TTC549 (cell line): ENCODE measurements at regions not wholly inside any gene's neighbourhood (a gene's known extent, or its start where the extent isn't known, plus 50 kb on each side); places are given as distances from the start of the nearest gene placed in this dataset.

Experiments
- FAIRE-seq: peaks from 2 replicates; lab custom pipeline; 2012; peaks lifted over from hg19 to GRCh38; lab: Jason Lieb, UNC

DNA sequence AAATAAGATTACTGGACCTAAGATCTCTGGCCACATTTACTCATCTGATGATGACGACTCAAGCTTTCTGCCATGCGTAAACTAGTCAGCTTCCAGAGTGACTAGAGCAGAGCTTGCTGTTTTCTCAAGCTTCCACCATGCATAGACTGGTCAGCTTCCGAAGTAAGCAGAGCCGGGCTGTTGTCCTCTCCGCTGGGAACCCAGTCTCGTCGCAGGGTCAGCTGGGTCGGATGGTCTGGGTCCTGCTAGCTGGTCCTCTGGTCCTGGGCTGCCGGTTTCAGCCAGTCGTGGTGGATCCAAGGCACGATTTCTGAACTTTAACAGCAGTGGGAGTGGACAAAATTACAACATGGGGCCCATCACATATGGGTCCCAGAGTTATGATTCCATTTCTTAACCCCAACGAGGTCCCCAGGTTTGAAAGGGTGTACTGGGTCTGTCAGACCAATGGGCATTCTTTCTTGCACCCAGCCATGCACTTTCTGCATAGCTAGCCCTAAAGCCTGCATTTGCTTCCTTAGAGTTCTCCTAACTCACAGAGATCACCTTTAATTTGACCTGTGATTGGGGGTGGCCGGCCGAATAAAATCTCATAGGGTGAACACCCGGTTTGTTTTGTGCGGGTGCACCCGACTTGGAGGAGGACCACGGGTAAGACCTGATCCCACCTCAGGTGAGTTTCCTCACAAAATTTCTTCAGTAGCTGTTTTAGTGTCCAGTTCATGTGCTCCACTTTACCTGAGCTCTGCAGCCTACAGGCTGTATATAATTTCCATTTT lies 1312.8 kb downstream of the TMEM121 start:
- FAIRE-seq = no peak

DNA sequence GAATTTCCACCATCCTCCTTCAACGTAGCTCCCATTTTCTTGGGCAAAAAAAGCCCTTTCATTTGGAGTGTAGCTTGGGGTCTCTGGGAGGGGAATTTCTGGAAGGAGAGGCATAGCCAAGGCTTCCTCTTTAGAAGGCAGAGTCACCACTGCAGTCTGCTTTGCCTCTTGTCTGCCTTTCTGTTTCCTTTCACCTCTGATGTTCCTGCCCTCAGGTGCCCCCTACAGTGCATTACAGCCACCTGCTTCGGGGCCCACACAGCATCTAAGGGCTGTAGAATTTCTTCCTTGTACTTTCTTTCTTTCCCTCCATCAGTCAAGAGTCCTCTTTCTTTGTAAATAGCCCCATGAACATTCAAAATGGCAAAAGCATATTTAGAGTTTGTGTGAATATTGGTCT lies 1313.9 kb downstream of the TMEM121 start:
- FAIRE-seq = no peak

DNA sequence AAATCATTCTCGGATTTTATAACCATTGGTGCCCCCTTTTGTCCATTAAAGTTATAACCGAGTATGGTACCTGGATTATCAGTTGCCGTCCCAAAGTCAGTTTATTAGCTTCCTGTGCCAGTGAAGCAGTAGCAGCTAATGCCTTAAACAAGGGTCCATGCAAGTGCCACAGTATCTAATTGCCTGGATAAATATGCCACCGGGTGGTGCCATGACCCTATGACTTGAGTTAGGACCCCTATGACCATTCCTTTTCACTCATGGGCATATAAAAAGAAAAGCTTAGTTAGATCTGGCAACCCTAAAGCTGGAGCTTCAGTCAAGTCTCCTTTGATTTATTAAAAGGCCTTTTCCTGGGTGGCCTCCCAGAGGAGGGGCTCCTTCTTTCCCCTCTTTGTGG lies 1314.6 kb downstream of the TMEM121 start:
- FAIRE-seq = no peak

DNA sequence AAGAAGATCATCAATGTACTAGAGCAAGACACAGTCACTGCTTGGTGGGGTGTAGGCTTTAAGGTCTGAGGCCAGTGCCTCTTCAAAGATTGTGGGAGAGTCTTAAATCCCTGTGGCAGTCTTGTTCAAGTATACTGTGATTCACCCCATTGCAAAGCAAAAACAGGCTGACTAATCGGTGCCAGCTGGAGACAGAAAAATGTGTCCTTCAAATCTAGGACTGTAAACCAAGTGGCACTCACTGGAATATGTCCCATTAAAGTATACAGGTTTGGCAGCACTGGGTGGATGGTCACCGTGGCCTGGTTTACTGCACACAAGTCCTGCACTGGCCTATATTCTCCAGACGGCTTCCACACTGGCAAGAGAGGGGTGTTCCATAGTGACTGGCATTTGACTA lies 1315.3 kb downstream of the TMEM121 start:
- FAIRE-seq = no peak

DNA sequence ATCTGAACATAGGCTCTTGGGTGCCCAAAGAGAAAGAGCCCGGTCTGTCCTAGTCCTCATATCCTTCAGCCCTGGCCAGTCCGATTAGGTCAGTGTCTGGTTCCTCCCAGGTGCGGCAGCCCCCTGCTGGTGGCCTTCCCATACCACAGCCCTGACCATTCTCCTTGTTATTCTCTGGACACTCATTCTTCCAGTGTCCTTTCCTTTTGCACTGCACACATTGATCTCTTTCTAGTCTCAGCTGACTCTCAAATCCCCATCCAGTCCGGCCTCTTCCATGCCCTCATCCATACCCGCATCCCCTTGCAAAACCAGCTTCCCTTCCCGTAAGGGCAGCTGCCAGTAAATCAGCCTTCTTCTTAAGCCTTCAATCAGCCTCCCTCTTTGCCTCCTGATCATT lies 1316.3 kb downstream of the TMEM121 start:
- no peak for FAIRE-seq

DNA sequence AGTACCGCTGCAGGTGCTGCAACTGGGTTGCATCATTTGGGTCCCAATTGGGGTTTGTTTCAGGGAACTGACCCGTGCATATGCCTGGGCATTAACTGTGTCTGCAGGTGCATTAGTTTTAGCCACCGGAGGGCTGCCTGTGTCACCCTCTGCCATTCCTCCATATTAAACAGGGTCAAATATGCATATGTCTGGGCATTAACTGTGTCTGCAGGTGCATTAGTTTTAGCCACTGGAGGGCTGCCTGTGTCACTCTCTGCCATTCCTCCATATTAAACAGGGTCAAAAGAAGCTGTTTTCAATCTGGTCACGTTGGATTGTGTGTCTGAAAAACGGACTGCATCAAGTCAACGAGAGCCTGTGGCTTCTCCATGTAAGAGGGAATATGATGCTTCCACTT lies 1317.0 kb downstream of the TMEM121 start:
- no peak for FAIRE-seq

DNA sequence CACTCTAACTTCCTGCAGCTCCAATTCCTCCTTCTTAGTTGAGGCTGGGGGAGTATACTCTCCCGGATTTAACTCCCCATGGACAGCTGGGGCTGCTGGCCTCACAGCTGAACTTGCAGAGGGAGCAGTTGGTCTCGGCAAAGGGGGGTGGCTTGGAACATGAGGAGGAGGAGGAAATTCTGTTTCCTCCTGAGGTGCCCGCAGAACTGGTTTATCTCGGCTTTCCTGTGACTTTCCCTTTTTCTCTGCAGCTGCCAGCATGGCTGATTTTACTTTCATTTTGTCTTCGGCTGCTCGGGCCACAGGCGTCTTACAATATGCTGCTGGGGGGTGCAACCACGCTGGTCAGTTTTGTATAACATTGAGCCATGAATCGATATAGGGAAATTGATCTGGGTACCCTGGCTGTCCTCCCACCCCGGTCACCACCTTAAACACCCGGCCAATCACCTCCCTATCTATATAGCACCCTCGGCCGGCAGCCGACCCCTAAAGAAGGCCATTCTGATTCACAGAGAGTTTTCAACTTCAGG lies 1317.6 kb downstream of the TMEM121 start:
- no peak for FAIRE-seq

DNA sequence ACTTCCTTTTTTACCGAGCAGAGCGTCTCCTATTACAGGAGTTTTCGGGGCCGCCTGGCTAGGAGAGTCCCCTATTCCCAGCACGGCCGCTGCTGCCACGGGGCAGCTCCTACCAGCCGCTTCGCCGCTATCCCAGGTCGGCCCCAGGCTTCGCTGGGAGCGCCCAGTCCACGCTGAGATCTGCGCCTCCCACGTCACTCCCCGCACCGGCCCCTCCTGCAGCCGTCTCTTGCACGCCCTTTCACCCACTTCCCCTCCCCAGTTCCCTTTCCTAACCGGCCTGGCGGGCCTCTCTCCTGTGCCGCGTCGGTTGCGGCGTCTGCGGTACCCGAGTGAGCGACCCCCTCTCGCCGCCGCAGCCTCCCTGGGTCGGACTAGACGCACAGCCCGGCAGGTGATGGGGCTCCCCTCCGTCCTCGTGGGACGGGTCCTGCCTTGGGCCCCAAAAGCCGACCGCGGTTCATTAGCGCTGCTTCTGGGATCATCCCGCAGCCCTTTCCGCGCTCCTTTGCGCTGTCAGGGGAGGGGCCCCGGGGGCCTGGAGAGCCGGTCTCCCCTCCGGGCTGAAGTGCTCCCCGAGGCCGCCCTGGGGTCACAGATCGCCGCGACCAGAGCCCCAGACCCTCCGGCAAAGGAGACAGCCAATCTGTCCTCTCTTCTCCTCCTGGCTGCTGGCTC lies 1318.4 kb downstream of the TMEM121 start:
- no peak for FAIRE-seq

DNA sequence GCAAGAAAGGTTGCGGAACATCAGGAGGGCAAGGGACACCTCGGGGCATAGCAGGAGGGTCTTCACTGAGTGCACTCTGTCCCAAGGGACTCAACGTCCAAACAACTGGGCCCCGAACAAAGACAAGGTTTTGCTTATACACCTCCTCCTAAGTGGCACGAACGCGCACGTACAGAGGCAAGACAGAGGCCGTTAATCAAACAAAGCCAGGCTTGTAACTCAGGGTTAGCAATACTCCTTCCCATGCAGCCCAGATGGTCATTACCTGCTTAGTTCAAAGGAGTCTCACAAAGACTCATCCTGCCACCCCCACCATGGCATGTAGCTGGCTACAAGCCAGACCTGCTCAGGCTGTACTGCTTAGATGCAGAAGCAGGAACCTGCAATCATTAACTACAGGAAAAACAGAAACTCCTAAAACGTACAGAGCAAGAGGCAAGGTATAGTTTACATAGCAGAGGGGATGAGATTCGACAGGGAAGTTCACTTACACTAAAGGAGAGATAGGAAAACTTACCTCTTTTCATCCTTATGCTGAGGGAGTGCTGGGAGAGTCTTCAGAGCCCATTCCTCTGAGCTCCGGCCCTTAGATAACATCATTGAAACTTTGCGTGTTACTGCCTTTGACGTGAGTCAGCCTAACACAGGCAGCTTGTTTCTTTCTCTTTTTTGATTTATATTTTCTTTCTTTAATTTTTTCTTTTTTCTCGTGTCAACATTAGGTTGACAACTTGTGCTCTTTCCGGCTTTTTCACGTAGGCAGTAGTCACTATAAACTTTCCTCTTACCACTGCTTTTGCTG lies 1319.1 kb downstream of the TMEM121 start:
- no peak for FAIRE-seq

DNA sequence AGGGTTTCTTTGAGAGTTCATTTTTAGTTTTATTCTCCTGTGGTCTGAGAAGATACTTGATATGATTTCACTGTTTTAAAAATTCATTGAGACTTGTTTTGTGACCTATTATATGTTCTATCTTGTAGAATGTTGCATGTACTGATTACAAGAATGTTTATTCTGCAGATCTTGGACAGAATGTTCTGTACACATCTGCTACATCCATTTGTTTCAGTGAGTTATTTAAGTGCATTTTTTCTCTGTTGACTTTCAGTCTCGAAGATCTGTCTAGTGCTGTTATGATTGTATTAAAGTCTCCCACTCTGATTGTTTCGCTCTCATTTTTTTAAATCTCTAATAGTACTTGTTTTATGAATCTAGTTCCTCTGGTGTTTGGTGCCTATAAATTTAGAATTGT lies 1319.8 kb downstream of the TMEM121 start:
- no peak for FAIRE-seq

DNA sequence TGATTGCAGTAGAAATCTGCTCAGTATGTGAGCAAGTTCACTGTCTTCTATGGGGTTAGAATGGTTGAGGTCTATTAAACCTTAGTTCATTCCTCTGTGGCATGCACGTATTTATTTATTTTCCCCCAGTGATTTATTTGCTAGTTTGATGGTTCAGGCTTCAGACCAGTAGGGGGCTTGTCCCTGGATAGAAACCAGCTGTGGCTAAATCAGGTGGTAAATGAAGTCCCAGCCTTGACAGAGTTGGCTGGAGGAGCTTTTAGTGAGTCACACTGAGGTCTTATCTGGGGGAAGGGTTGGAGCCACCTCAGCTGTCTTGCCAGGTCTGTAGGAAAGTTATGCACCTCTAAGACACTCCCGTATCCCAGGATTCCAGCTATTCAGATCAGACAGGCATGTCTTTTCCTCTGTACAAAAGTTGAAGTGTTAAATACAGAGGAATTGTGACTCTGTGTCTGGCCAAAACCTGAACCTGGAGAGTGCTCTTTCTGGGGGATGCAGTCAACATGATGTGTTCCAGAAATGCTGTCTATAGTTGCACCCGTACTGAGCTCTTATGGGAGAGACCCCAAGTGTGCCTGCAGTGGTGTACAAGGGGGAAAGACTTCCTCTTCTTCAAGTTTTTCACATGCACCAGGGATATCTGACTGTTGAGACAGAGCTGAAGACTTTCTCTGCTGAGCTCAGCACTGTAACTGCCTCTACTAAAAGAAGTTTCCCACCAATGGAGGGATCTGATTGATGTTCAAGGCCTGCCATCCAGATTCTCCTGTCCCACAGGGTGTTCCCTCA lies 1322.1 kb downstream of the TMEM121 start:
- no peak for FAIRE-seq

DNA sequence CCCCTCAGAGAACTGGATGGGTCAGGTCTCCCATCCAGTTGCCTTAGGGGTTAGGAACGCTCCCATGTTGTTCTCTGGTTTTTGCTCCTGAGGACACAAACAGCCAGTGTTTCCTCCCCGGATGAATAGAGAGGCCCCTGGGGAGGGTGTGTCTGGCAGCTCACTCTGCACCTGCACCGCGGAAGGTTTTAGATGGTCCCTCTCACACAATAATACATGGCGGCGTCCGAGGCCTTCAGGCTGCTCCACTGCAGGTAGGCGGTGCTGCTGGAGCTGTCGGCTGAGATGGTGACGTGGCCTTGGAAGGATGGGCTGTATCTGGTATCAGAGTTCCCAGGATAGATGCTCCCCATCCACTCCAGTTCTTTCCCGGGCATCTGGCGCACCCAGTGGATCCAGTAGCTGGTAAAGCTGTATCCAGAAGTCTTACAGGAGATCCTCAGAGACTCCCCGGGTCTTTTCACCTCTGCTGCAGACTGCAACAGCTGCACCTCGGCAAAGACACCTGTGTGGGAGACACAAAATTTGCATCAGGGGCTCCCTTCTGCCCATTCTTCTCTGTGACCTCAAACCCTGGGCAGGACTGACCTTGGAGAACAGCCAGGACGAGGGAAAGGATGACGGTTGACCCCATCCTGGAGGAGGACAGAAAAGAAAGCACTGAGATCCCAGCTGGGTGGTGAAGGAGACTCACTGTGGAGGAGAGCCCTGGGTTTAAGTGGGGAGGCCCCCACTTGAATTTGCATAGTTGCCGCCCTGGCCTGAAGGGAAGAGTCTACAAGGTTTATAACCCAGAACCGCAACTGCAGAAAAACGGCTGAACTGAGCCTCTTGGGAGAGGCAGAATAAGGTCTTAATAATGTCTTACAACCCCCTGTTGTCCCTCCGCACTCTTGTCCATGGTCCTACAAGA lies 1324.8 kb downstream of the TMEM121 start:
- FAIRE-seq = no peak

DNA sequence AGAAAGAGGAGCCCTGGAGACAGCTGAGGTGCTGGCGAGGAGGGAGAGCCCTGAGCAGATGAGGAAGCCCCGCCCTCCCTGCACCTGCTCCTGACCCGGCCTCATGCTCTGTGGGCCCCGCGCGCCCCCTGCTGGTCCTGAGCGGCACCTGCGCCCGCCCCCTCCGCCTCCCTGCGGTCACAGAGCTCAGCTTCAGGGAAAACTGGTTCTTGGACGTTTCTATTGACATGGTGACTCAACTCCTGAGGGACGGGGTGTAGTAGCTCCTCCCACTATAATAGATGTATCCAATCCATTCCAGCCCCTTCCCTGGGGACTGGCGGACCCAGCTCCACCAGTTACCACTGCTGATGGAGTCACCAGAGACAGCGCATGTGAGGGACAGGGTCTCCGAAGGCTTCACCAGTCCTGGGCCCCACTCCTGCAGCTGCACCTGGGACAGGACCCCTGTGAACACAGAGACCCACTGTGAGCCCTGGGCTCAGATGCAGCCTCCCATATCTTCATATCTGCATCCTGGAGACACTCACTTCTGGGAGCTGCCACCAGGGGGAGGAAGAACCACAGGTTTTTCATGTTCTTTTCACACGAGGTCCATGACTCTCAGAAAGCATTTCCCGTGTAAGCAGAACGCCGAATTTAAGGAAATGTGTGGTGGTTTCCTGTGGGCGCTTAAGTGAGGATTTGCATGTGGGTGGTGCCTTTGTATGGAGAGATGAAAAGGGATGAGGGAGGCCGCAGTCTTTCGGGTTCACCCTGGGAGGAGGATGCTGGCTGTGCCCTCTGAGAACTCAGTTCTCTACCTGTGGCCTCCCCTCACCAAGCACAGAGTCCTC lies 1346.4 kb downstream of the TMEM121 start:
- FAIRE-seq = no peak

DNA sequence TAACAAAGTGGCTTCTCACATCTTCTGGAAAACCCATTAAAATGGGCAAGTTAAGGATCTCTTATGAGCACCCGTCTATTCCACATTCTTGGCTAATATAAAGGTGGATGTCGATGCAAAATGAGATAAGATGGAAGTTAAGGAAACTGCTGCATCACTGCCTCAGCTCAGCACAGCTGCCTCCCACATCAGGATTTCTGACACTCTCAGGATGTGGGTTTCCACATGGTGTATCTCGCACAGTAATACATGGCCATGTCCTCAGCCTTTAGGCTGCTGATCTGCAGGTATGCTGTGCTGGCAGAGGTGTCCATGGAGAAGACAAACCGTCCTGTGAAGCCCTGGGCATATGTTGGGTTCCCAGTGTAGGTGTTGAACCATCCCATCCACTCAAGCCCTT lies 1348.0 kb downstream of the TMEM121 start:
- no peak for FAIRE-seq

DNA sequence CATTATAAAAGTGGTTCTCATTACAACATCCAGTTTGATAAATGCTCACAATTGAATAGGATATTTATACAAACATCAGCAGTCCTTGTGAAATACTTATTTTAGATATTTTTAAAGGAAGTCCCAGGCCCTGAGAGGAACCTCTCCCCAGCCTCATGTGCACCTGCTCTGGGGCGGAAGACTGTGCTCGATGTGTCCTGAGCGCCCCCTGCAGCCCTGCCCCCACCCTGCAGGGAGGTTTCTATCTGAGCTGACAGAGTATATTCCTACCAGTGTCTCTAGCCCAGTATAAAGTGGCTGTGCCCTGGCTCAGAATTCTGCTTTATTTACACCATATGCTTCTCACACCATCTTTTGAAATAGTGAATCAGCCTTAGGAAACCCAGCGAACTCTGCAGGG lies 1349.1 kb downstream of the TMEM121 start:
- FAIRE-seq = no peak

DNA sequence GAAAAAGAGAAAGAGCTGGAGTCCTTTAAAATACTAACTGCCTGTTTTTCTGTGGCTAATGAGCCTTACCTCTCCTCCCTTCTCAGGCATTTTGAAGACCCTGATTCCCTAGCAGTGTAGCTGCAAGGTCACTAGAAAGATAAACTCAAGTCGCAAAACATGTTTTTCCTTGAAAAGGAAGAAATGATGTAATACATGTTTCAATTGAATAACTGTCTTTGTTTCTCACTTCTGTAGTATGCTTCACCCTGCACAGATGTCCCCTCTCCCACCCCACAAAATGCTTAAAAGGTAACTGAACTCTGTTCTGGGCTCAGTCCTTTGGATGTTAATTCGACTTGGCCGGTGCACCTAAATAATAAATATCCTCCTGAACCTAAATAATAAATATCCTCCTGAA lies 1350.3 kb downstream of the TMEM121 start:
- FAIRE-seq = no peak

DNA sequence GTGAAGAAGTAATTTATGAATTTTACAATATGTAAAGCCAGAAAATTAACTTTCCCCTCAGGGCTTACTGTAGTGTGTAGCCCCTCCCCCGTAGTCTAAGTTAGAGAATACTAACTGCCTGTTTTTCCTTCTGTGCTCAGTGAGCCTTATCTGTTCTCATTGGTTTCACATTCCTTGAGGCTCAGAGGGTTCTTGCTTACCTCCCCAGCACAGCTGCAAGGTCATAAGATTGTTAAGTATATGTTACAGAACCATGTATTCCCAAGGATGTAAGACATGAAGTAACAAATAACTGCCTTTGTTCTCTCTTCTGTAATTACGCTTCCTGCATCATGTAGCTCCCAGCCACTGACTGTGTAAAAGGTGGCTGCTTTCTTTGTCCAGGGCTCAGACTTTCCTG lies 1351.1 kb downstream of the TMEM121 start:
- no peak for FAIRE-seq

DNA sequence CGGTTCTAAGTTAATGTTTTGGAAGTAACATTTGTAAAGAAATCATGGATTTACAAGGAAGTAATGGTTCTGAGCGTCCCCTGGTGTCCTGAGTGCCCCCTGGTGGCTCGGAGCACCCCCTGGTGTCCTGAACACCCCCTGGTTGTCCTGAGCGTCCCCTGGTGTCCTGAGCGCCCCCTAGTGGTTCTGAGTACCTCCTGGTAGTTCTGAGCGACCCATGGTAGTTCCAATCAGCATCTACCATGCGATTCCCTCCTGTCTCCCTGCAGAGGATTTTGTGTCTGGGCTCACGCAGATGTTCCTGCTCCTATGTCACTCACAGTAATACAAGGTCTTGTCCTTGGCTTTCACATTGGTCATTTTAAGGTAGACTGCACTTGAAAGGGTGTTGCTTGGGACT lies 1352.9 kb downstream of the TMEM121 start:
- FAIRE-seq = no peak

DNA sequence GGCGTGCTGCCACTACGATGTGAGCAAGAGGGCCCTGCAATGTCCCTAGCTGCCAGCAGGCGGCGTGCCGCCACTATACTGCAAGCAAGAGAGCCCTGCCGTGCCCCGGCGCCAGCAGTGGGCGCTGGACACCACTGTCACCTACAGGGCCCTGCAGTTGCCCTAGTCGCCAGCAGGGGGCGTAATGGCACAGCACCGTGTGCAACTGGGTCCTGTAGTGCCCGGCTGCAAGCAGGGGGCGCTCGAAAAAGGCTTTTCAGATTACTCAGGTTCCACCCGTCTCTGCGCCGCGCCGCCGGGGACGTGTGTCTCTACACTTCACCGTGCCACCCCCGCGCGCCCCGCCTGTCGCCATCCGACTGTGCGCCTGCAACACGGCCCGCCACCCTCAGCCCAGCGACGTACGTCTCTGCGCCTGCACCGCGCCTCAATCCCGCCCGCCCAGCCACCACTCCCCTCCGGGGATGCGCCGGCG lies 1356.9 kb downstream of the TMEM121 start:
- no peak for FAIRE-seq
